GM12878 (cell line): ENCODE measurements at regions not wholly inside any gene's neighbourhood (a gene's known extent, or its start where the extent isn't known, plus 50 kb on each side); places are given as distances from the start of the nearest gene placed in this dataset.

Experiments used
- ATAC-seq: fragments of 200-7000 bp; cut with Tn5 transposase; 3 replicates; pipeline ENCODE4 v1.9.1; 2020; ENCODE audit warnings: mild to moderate bottlenecking, moderate library complexity
- BruUV-seq: library from RNA; stranded (reverse); fragments of 400-500 nt; replicated peaks from 2 replicates; lab custom pipeline; 2021; lab: Mats Ljungman, UMichigan
- CTCF ChIA-PET: fragments of 300-600 bp; sonication (Branson Sonifier 250); formaldehyde crosslinking; extraction: SDS; loops from one replicate; lab custom pipeline; 2021; ENCODE audit warnings: inconsistent platforms; lab: Yijun Ruan, JAX
- POLR2A ChIA-PET: fragments of 350-600 bp; formaldehyde crosslinking; extraction: SDS; loops from one replicate; lab custom pipeline; 2021; ENCODE audit warnings: inconsistent platforms; lab: Charles Lee
- RAD21 ChIA-PET: fragments of 300-600 bp; sonication (Branson Sonifier 250); formaldehyde crosslinking; loops from one replicate; lab custom pipeline; 2023; ENCODE audit warnings: antibody characterized with exemption; ENCODE audit not compliant: unreplicated experiment; lab: Charles Lee
- SMC1A ChIA-PET: fragments of 300-600 bp; sonication (Branson Sonifier 250); formaldehyde crosslinking; loops from one replicate; lab custom pipeline; 2023; ENCODE audit not compliant: unreplicated experiment, uncharacterized antibody; lab: Charles Lee
- DNase-seq: peaks from one replicate; pipeline ENCODE4 v3.0.0-alpha.2; 2011; ENCODE audit warnings: low read depth, low spot score
- FAIRE-seq: peaks from 3 replicates; lab custom pipeline; 2011; peaks lifted over from hg19 to GRCh38; lab: Jason Lieb, UNC
- H2AFZ ChIP-seq: 2 replicates; pipeline ENCODE4 v1.6.0; 2011; ENCODE audit warnings: low read depth, low read length, control low read depth; ENCODE audit not compliant: control insufficient read depth
- H3K27ac ChIP-seq: 2 replicates; pipeline ENCODE4 v1.5.1; 2011; ENCODE audit warnings: control low read depth; ENCODE audit not compliant: control insufficient read depth, insufficient read depth
- H3K27me3 ChIP-seq, 2 experiments: replicated peaks in 1 of 2; 2 replicates each; pipeline versions ENCODE4 v1.6.0 to v1.6.1; 2011; ENCODE audit warnings: low read length in 1 of 2; ENCODE audit not compliant: control insufficient read depth in 2 of 2, insufficient read depth in 2 of 2
- H3K36me3 ChIP-seq, 2 experiments: 2 replicates each; pipeline ENCODE4 v1.5.1; 2011; ENCODE audit warnings: low read length in 1 of 2; ENCODE audit not compliant: control insufficient read depth in 2 of 2, insufficient read depth in 2 of 2
- H3K4me1 ChIP-seq: 2 replicates; pipeline ENCODE4 v1.6.1; 2011; ENCODE audit warnings: mild to moderate bottlenecking, low read length, moderate library complexity, mixed read lengths; ENCODE audit not compliant: control insufficient read depth, insufficient read depth
- H3K4me2 ChIP-seq: 2 replicates; pipeline ENCODE4 v1.6.0; 2011; ENCODE audit warnings: control low read depth; ENCODE audit not compliant: control insufficient read depth, insufficient read depth
- H3K4me3 ChIP-seq: fragments of 200-600 bp; sonication (generic); 2 replicates; pipeline ENCODE4 v1.5.1; 2016
- H3K79me2 ChIP-seq: 2 replicates; pipeline ENCODE4 v1.6.0; 2011; ENCODE audit warnings: low read length; ENCODE audit not compliant: control insufficient read depth, insufficient read depth
- H3K9ac ChIP-seq: 2 replicates; pipeline ENCODE4 v1.8.0; 2011; ENCODE audit warnings: low read length, control low read depth, mixed read lengths; ENCODE audit not compliant: control insufficient read depth, insufficient read depth
- H3K9me3 ChIP-seq: replicated peaks from 3 replicates; pipeline ENCODE4 v1.5.1; 2011; ENCODE audit warnings: mild to moderate bottlenecking, low read length; ENCODE audit not compliant: control insufficient read depth, insufficient read depth
- H4K20me1 ChIP-seq: 2 replicates; pipeline ENCODE4 v1.6.0; 2011; ENCODE audit not compliant: control insufficient read depth, insufficient read depth
- ASH2L ChIP-seq: fragments of 300-600, 200-600 bp; sonication (generic); IDR thresholded peaks from 2 replicates; pipeline ENCODE4 v1.6.1; 2017; ENCODE audit warnings: low read depth, mild to moderate bottlenecking, borderline replicate concordance
- BCLAF1 ChIP-seq: fragments of 450-650 bp; IDR thresholded peaks from 2 replicates; pipeline ENCODE4 v1.6.1; 2017; ENCODE audit warnings: antibody characterized with exemption, mild to moderate bottlenecking, moderate library complexity
- CEBPB ChIP-seq, 2 experiments: fragments of 150-350 bp in 1 of 2; IDR thresholded peaks; 2 replicates each; pipeline ENCODE4 v1.6.1; 2012 to 2014; ENCODE audit warnings: low read depth in 2 of 2, low read length in 2 of 2, borderline replicate concordance in 1 of 2, inconsistent platforms in 1 of 2
- CHD4 ChIP-seq: fragments of 200-600 bp; sonication (generic); IDR thresholded peaks from 2 replicates; pipeline ENCODE4 v1.6.1; 2016; ENCODE audit warnings: mild to moderate bottlenecking
- ESRRA ChIP-seq: IDR thresholded peaks from 2 replicates; pipeline ENCODE4 v1.6.1; 2012; ENCODE audit warnings: mild to moderate bottlenecking, low read length, improper control_type of control experiment
- HDAC2 ChIP-seq: fragments of 200-600 bp; sonication (generic); IDR thresholded peaks from 2 replicates; pipeline ENCODE4 v1.6.1; 2017
- IKZF1 ChIP-seq: fragments of 450-650 bp; conservative IDR thresholded peaks from 2 replicates; pipeline ENCODE4 v1.6.1; 2017; ENCODE audit warnings: antibody characterized with exemption, mild to moderate bottlenecking
- KLF5 ChIP-seq: fragments of 450-650 bp; IDR thresholded peaks from 2 replicates; pipeline ENCODE4 v1.6.1; 2014; ENCODE audit warnings: mild to moderate bottlenecking; ENCODE audit not compliant: partially characterized antibody
- MEF2A ChIP-seq: IDR thresholded peaks from 2 replicates; pipeline ENCODE4 v1.6.1; 2011; ENCODE audit warnings: low read depth, mild to moderate bottlenecking, low read length, moderate library complexity; ENCODE audit not compliant: insufficient read depth
- MTA3 ChIP-seq: IDR thresholded peaks from 2 replicates; pipeline ENCODE4 v1.6.1; 2012; ENCODE audit warnings: low read length, inconsistent platforms, borderline replicate concordance
- MYB ChIP-seq: fragments of 150-350 bp; IDR thresholded peaks from 2 replicates; pipeline ENCODE4 v1.6.1; 2014; ENCODE audit warnings: mild to moderate bottlenecking, low read depth, low read length, borderline replicate concordance
- NR2C1 ChIP-seq: fragments of 450-650 bp; IDR thresholded peaks from 2 replicates; pipeline ENCODE4 v1.6.1; 2017; ENCODE audit warnings: antibody characterized with exemption, mild to moderate bottlenecking, moderate library complexity
- RAD21 ChIP-seq: IDR thresholded peaks from 2 replicates; pipeline ENCODE4 v1.6.1; 2011; ENCODE audit warnings: mild to moderate bottlenecking, low read depth, low read length, moderate library complexity; ENCODE audit not compliant: insufficient read depth
- RB1 ChIP-seq: fragments of 450-650 bp; formaldehyde crosslinking; IDR thresholded peaks from 2 replicates; pipeline ENCODE4 v1.6.1; 2017; ENCODE audit warnings: mild to moderate bottlenecking, borderline replicate concordance
- RUNX3 ChIP-seq: IDR thresholded peaks from 2 replicates; pipeline ENCODE4 v1.6.1; 2012; ENCODE audit warnings: low read length, inconsistent platforms
- SIX5 ChIP-seq: IDR thresholded peaks from 2 replicates; pipeline ENCODE4 v1.6.1; 2011; ENCODE audit warnings: mild to moderate bottlenecking, low read depth, low read length, moderate library complexity; ENCODE audit not compliant: severe bottlenecking
- SMC3 ChIP-seq: IDR thresholded peaks from 2 replicates; pipeline ENCODE4 v1.6.1; 2011; ENCODE audit warnings: low read length, improper control_type of control experiment, borderline replicate concordance
- TAF1 ChIP-seq: IDR thresholded peaks from 2 replicates; pipeline ENCODE4 v1.6.1; 2011; ENCODE audit warnings: mild to moderate bottlenecking, low read depth, low read length, borderline replicate concordance
- TCF7 ChIP-seq: IDR thresholded peaks from 2 replicates; pipeline ENCODE4 v1.6.1; 2014; ENCODE audit warnings: antibody characterized with exemption, borderline replicate concordance
- ZBTB33 ChIP-seq: fragments of 450-650 bp; IDR thresholded peaks from 2 replicates; pipeline ENCODE4 v1.6.1; 2017; ENCODE audit warnings: mild to moderate bottlenecking
- WGBS: methylation state at CpG from one replicate; pipeline ENCODE4 v1.1.6; 2016; ENCODE audit warnings: low lambda C conversion rate; ENCODE audit not compliant: insufficient replicate concordance, insufficient coverage; ENCODE audit errors: missing lambda C conversion rate; 5-methylcytosine and 5-hydroxymethylcytosine counted together
- in situ Hi-C: fragments of 300-500 bp; cut with MboI; formaldehyde crosslinking; loops from 9 replicates; pipeline ENCODE4 v1.14.3; 2018; ENCODE audit warnings: mixed read lengths
- intact Hi-C: fragments of 100-400 bp; cut with micrococcal nuclease; formaldehyde crosslinking; loops from one replicate; pipeline ENCODE4 v1.14.2; 2022; ENCODE audit not compliant: unreplicated experiment

GRCh38 chr11:106321601-106322000 lies 244.1 kb downstream of the AASDHPPT start:
- no peak for DNase-seq
- H3K4me3 ChIP-seq = no peak overlapping the region
- ATAC-seq = no peak
- H4K20me1 ChIP-seq = no peaks in the 10 kb centered on the region
- no TSS peak for BruUV-seq
- ChIA-PET POLR2A (no interaction called here), RAD21 (no interaction called here), CTCF (interaction anchor here (1.5 kb wide), 1 partner anchor 40 kb away, joined by 3 read pairs; no protein-coding TSS in a partner anchor), SMC1A (no interaction called here)
- no peaks in the 10 kb centered on the region for H3K27me3 ChIP-seq
- FAIRE-seq = no peak
- no peak overlapping the region for H3K4me2 ChIP-seq
- in situ Hi-C loops (no loop called here), intact Hi-C loops (no loop called here)
- no peak overlapping the region for H2AFZ ChIP-seq
- H3K9ac ChIP-seq = no peak overlapping the region
- H3K4me1 ChIP-seq = no peaks in the 10 kb centered on the region
- no peaks in the 10 kb centered on the region for H3K79me2 ChIP-seq
- 0% methylated on average over 1 of the region's 1 CpG for WGBS
- TF ChIP-seq RUNX3 (no peak), CHD4 (no peak), NR2C1 (no peak), KLF5 (no peak), CEBPB (IDR thresholded peaks at IDR 0.05; ENCODE audit: borderline replicate concordance in 1 of 2, low read depth in 2 of 2, low read length in 2 of 2) (no peak), ZBTB33 (no peak), SMC3 (no peak), ASH2L (no peak), MTA3 (no peak), BCLAF1 (no peak), HDAC2 (no peak), RAD21 (no peak), SIX5 (no peak), TAF1 (no peak), TCF7 (no peak), ESRRA (no peak), MEF2A (no peak), MYB (no peak), IKZF1 (no peak), RB1 (no peak)
- no peaks in the 10 kb centered on the region for H3K36me3 ChIP-seq
- no peaks in the 10 kb centered on the region for H3K9me3 ChIP-seq
- H3K27ac ChIP-seq = no peak overlapping the region
